ENCODE measurements at regions not wholly inside any gene's neighbourhood (a gene's known extent, or its start where the extent isn't known, plus 50 kb on each side); places are given as distances from the start of the nearest gene placed in this dataset.

DNA sequence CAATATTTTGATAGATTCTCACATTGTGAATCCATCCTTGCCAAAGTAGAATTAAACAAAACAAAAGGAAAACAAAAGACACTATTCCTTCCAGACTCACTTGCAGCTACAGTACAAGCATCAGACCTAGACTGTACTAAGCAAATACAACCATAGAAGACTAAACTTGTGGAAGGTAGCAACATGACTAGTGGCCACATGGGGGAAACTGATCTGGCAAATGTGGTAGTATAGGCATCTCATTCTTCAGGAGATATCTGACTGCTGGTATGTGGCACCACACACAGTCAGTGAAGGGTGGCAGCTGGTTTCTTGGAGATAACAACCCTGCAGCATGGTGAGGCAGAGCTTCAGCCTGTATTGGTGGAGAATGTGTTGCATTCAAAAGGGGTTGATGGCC is 81.0 kb upstream of the ACVR2A start:
- no peak for TF ChIP-seq POLR2A (IDR thresholded peaks at IDR 0.05)
- TF ChIP-seq, protein P1, sequence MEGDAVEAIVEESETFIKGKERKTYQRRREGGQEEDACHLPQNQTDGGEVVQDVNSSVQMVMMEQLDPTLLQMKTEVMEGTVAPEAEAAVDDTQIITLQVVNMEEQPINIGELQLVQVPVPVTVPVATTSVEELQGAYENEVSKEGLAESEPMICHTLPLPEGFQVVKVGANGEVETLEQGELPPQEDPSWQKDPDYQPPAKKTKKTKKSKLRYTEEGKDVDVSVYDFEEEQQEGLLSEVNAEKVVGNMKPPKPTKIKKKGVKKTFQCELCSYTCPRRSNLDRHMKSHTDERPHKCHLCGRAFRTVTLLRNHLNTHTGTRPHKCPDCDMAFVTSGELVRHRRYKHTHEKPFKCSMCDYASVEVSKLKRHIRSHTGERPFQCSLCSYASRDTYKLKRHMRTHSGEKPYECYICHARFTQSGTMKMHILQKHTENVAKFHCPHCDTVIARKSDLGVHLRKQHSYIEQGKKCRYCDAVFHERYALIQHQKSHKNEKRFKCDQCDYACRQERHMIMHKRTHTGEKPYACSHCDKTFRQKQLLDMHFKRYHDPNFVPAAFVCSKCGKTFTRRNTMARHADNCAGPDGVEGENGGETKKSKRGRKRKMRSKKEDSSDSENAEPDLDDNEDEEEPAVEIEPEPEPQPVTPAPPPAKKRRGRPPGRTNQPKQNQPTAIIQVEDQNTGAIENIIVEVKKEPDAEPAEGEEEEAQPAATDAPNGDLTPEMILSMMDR (IDR thresholded peaks at IDR 0.05): no peak
- no peak for TF ChIP-seq EP300 (IDR thresholded peaks at IDR 0.05)
- Histone ChIP-seq H3K4me3 (no peak overlapping the region), H3K36me3 (no peaks in the 10 kb centered on the region), H3K27me3 (no peaks in the 10 kb centered on the region), H3K27ac (no peak overlapping the region), H3K4me1 (ENCODE audit: insufficient read depth) (no peaks in the 10 kb centered on the region), H3K9me3 (no peaks in the 10 kb centered on the region)
- intact Hi-C loops (cut with DNase I): loop anchor here in 1 of 4 donors (5.0 kb wide), 1 partner anchor 788 kb away; no protein-coding TSS in a partner anchor
- no peak for DNase-seq

GRCh38 chr2:147760984-147761383 is 83.8 kb upstream of the ACVR2A start:
- no peaks in the 10 kb centered on the region for H3K36me3 ChIP-seq
- no peak for DNase-seq

GRCh38 chr2:147759536-147759935 is 85.3 kb upstream of the ACVR2A start:
- no peaks in the 10 kb centered on the region for H3K9me3 ChIP-seq
- 44 to 66% (median 48%) methylated on average over 3 of the region's 3 CpGs for WGBS, 3 donors
- H3K36me3 ChIP-seq: no peaks in the 10 kb centered on the region
- H3K4me1 ChIP-seq (ENCODE audit: insufficient read depth): no peaks in the 10 kb centered on the region
- no peak overlapping the region for H3K27ac ChIP-seq
- H3K4me3 ChIP-seq: no peak overlapping the region
- DNase-seq: no peak
- no peaks in the 10 kb centered on the region for H3K27me3 ChIP-seq
- TF ChIP-seq POLR2A (IDR thresholded peaks at IDR 0.05) (no peak), EP300 (IDR thresholded peaks at IDR 0.05) (no peak)
- TF ChIP-seq, protein P1 (IDR thresholded peaks at IDR 0.05): no peak
- intact Hi-C loops (cut with DNase I): no loop called here

More at GRCh38 chr2:147760984-147761383, 83.8 kb upstream of the ACVR2A start:
- H3K4me3 ChIP-seq: no peak overlapping the region
- TF ChIP-seq POLR2A (IDR thresholded peaks at IDR 0.05) (no peak), EP300 (IDR thresholded peaks at IDR 0.05) (no peak)
- TF ChIP-seq, protein P1 (IDR thresholded peaks at IDR 0.05): no peak
- no peaks in the 10 kb centered on the region for H3K27me3 ChIP-seq
- intact Hi-C loops (cut with DNase I): loop anchor here in 1 of 4 donors (5.0 kb wide), 1 partner anchor 791 kb away; no protein-coding TSS in a partner anchor
- 66 to 78% (median 77%) methylated on average over 2 of the region's 2 CpGs for WGBS, 3 donors
- no peaks in the 10 kb centered on the region for H3K9me3 ChIP-seq
- no peaks in the 10 kb centered on the region for H3K4me1 ChIP-seq (ENCODE audit: insufficient read depth)
- no peak overlapping the region for H3K27ac ChIP-seq

- Histone ChIP-seq H3K27me3 (no peaks in the 10 kb centered on the region), H3K9me3 (no peaks in the 10 kb centered on the region), H3K27ac (no peak overlapping the region), H3K4me1 (ENCODE audit: insufficient read depth) (no peaks in the 10 kb centered on the region), H3K36me3 (no peaks in the 10 kb centered on the region), H3K4me3 (no peak overlapping the region)
- 71 to 86% (median 71%) methylated on average over 2 of the region's 2 CpGs for WGBS, 3 donors
- no peak for DNase-seq
- intact Hi-C loops (cut with DNase I): no loop called here
- TF ChIP-seq POLR2A (IDR thresholded peaks at IDR 0.05) (no peak), EP300 (IDR thresholded peaks at IDR 0.05) (no peak)
- TF ChIP-seq, protein P1 (IDR thresholded peaks at IDR 0.05): no peak
Measured at GRCh38 chr2:147758821-147759220, 86.0 kb upstream of the ACVR2A start.
